ENCODE measurements at regions not wholly inside any gene's neighbourhood (a gene's known extent, or its start where the extent isn't known, plus 50 kb on each side); places are given as distances from the start of the nearest gene placed in this dataset.

DNA sequence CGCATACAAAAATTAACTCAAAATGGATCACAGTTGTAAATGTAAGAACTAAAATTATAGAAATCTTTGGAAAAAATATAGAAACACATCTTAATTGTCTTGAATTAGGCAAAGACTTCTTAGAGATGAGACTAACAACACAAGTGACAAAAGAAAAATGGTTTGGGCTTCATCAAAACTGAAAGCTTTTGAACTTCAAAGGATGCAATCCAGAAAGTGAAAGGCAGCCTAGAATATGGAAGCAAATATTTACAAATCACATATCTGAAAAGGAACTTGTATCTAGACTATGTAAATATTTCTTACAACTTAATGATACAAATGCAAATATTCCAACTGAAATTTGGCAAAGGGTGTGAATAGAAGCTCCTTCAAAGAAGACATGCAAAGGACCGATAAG, 582.8 kb upstream of the ZEB2 start:
- 58 to 85% methylated on average over 2 of the region's 2 CpGs for WGBS, 2 donors
- Histone ChIP-seq H3K9me3 (no peaks in the 10 kb centered on the region), H3K36me3 (no peaks in the 10 kb centered on the region), H3K4me1 (no peaks in the 10 kb centered on the region), H3K4me3 (no peak overlapping the region), H3K27me3 (no peaks in the 10 kb centered on the region), H3K27ac (no peak overlapping the region)
- intact Hi-C loops (cut with DNase I): no loop called here
- TF ChIP-seq EP300 (IDR thresholded peaks at IDR 0.05): no peak
- TF ChIP-seq, protein P1, sequence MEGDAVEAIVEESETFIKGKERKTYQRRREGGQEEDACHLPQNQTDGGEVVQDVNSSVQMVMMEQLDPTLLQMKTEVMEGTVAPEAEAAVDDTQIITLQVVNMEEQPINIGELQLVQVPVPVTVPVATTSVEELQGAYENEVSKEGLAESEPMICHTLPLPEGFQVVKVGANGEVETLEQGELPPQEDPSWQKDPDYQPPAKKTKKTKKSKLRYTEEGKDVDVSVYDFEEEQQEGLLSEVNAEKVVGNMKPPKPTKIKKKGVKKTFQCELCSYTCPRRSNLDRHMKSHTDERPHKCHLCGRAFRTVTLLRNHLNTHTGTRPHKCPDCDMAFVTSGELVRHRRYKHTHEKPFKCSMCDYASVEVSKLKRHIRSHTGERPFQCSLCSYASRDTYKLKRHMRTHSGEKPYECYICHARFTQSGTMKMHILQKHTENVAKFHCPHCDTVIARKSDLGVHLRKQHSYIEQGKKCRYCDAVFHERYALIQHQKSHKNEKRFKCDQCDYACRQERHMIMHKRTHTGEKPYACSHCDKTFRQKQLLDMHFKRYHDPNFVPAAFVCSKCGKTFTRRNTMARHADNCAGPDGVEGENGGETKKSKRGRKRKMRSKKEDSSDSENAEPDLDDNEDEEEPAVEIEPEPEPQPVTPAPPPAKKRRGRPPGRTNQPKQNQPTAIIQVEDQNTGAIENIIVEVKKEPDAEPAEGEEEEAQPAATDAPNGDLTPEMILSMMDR (IDR thresholded peaks at IDR 0.05): no peak
- no peak for TF ChIP-seq POLR2A (IDR thresholded peaks at IDR 0.05)
- no peak for TF ChIP-seq POLR2AphosphoS5 (IDR thresholded peaks at IDR 0.05)
- DNase-seq: no peak

DNA sequence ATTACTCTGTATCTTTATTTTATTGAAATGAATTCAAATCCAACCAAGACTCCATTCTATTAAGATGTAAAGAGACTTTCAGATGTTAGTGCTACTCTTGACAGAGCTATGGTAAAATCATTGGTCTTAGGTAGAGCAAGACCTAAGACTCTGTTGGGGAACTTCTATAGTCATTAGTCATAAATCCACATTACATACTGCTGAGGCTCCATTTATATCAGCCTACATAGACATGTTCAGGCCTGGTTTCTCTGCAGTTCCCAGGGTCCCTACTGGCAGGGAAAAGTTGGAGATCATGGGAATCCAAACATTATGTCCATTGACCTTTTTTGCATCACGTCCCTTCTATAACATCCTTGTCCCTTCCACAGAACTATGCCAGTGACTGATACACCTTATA, 580.4 kb upstream of the ZEB2 start:
- H3K36me3 ChIP-seq: no peaks in the 10 kb centered on the region
- 90 to 93% methylated on average over 1 of the region's 1 CpG for WGBS, 2 donors
- intact Hi-C loops (cut with DNase I): no loop called here
- no peak for TF ChIP-seq POLR2AphosphoS5 (IDR thresholded peaks at IDR 0.05)
- no peak for TF ChIP-seq POLR2A (IDR thresholded peaks at IDR 0.05)
- TF ChIP-seq EP300 (IDR thresholded peaks at IDR 0.05): no peak
- TF ChIP-seq, protein P1 (IDR thresholded peaks at IDR 0.05): no peak
- H3K9me3 ChIP-seq: no peaks in the 10 kb centered on the region
- no peak overlapping the region for H3K27ac ChIP-seq
- H3K4me3 ChIP-seq: no peak overlapping the region
- H3K27me3 ChIP-seq: no peaks in the 10 kb centered on the region
- H3K4me1 ChIP-seq: no peaks in the 10 kb centered on the region
- no peak for DNase-seq

DNA sequence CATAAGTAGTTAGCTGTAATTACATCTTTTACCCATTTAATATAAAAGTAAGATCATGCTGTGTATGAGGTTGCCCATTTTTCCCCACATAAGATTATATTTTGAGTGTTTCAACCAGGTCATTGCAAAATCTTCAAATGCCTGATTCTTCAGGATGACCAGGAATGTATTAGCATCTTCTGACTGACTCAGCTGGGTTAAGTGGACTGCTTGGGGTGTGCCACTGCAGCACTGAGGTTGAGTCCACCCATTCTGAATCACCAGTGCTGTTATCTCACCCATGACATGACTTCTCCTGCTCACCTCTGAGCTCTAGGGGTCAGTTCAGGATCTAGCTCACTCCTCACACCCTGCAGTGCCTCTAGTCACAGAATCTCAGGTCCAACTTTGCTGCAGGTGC, 576.7 kb upstream of the ZEB2 start:
- Histone ChIP-seq H3K4me3 (no peak overlapping the region), H3K4me1 (no peaks in the 10 kb centered on the region), H3K9me3 (no peaks in the 10 kb centered on the region), H3K27ac (no peak overlapping the region), H3K36me3 (no peaks in the 10 kb centered on the region), H3K27me3 (no peaks in the 10 kb centered on the region)
- no peak for DNase-seq
- TF ChIP-seq POLR2A (IDR thresholded peaks at IDR 0.05) (no peak), EP300 (IDR thresholded peaks at IDR 0.05) (no peak), POLR2AphosphoS5 (IDR thresholded peaks at IDR 0.05) (no peak)
- TF ChIP-seq, protein P1 (IDR thresholded peaks at IDR 0.05): no peak
- intact Hi-C loops (cut with DNase I): no loop called here

DNA sequence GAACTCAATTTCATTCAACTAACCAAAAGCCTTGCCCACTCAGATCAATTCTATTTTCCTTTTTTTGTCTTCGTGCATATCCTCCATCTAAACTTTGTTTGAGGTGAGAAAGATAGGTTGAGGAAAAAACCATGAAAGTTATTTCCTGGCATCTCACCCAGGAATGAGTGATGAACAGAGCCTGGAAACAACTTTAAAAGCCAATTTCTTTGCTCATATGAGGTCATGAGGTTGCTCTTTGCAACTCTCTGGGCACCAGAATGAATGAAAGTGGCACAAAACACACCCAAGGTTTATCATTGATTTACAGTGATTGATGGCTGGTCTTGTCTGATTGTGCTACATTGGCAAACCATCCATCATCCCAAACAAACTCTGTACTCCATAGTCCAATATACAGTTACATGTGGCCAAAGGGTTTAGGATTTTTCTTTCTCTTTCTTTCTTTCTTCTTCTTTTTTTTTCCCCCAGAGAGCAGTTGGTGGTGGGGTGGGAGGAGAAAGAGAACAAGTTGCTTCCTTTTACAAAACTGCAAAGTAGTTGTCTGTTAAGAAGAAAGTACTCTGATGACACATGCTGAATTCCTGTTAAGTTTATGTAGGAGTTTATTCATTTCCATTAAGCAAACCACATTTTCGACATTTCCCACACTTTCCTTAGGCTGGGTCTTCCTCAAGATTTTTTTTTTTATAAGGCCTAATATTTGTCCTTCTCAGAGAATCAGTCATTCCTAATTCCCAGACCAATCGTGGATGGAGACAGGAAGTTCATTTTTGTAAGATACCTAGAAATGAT, 575.9 kb upstream of the ZEB2 start:
- WGBS, 2 donors: 64 to 72% methylated on average over 3 of the region's 3 CpGs
- intact Hi-C loops (cut with DNase I): no loop called here

More for the DNA sequence above, 575.9 kb upstream of the ZEB2 start:
- Histone ChIP-seq H3K27ac (no peak overlapping the region), H3K36me3 (no peaks in the 10 kb centered on the region), H3K4me3 (no peak overlapping the region), H3K27me3 (no peaks in the 10 kb centered on the region), H3K9me3 (no peaks in the 10 kb centered on the region), H3K4me1 (no peaks in the 10 kb centered on the region)
- DNase-seq: no peak
- TF ChIP-seq, protein P1 (IDR thresholded peaks at IDR 0.05): no peak
- TF ChIP-seq POLR2A (IDR thresholded peaks at IDR 0.05) (no peak), EP300 (IDR thresholded peaks at IDR 0.05) (no peak), POLR2AphosphoS5 (IDR thresholded peaks at IDR 0.05) (no peak)

Data from sigmoid colon (tissue), 6 donors.